Gastrocnemius medialis (tissue), 4 donors: ENCODE measurements at regions not wholly inside any gene's neighbourhood (a gene's known extent, or its start where the extent isn't known, plus 50 kb on each side); places are given as distances from the start of the nearest gene placed in this dataset.

Experiments
- CTCF ChIP-seq, 5 experiments: fragments of 450-650 bp in 3 of 5; fragments of 200-600 bp in 2 of 5; sonication (generic) in 2 of 5; IDR thresholded peaks in 4 of 5; conservative IDR thresholded peaks in 1 of 5; 1 replicate in 4 of 5; 2 replicates in 1 of 5; pipeline ENCODE4 v1.5.1; 2016 to 2019; ENCODE audit warnings: antibody characterized with exemption in 5 of 5, mild to moderate bottlenecking in 3 of 5, moderate library complexity in 3 of 5
- POLR2A ChIP-seq, 2 donors: fragments of 450-650 bp; IDR thresholded peaks; one replicate each; pipeline ENCODE4 v1.6.1; 2017; ENCODE audit warnings: antibody characterized with exemption in 2 of 2, mild to moderate bottlenecking in 2 of 2, moderate library complexity in 2 of 2

- TF ChIP-seq CTCF (IDR thresholded peaks at IDR 0.05 in 4 of 5, conservative IDR thresholded peaks at IDR 0.05 in 1 of 5) = no peak
- no peak for TF ChIP-seq POLR2A (IDR thresholded peaks at IDR 0.05)
Observed at GRCh38 chr10:43905512-43906236, 257.0 kb upstream of the ZNF32 start.
